GM10266 (cell line): ENCODE measurements at regions not wholly inside any gene's neighbourhood (a gene's known extent, or its start where the extent isn't known, plus 50 kb on each side); places are given as distances from the start of the nearest gene placed in this dataset.

ENCODE experiments used
- DNase-seq: peaks from one replicate; pipeline ENCODE4 v3.0.0; 2012; ENCODE audit errors: extremely low spot score
- CTCF ChIP-seq: IDR thresholded peaks from 2 replicates; pipeline ENCODE4 v1.5.1; 2012; ENCODE audit warnings: mild to moderate bottlenecking, low read depth; ENCODE audit not compliant: control insufficient read depth, insufficient read depth; ENCODE audit errors: missing control alignments

- no peak for TF ChIP-seq CTCF
- no peak for DNase-seq
Measured at GRCh38 chr18:44213293-44213692, 467.4 kb upstream of the SETBP1 start.

GRCh38 chr18:44214396-44214795 lies 466.3 kb upstream of the SETBP1 start:
- TF ChIP-seq CTCF, result no peak
- DNase-seq, result no peak

- no peak for DNase-seq
- TF ChIP-seq CTCF, result no peak
Measured at GRCh38 chr18:44216169-44216568, 464.5 kb upstream of the SETBP1 start.

- no peak for DNase-seq
- no peak for TF ChIP-seq CTCF
Measured at GRCh38 chr18:44227501-44227900, 453.2 kb upstream of the SETBP1 start.

- no peak for TF ChIP-seq CTCF
- no peak for DNase-seq
Measured at GRCh38 chr18:44229693-44230108, 451.0 kb upstream of the SETBP1 start.

- no peak for TF ChIP-seq CTCF
- DNase-seq, result no peak
Measured at GRCh38 chr18:44231936-44232335, 448.8 kb upstream of the SETBP1 start.

- no peak for TF ChIP-seq CTCF
- DNase-seq, result no peak
Measured at GRCh38 chr18:44232500-44232899, 448.2 kb upstream of the SETBP1 start.
